GM21390 (cell line): ENCODE measurements at regions not wholly inside any gene's neighbourhood (a gene's known extent, or its start where the extent isn't known, plus 50 kb on each side); places are given as distances from the start of the nearest gene placed in this dataset.

Experiments
- ATAC-seq: cut with Tn5 transposase; IDR thresholded peaks from one replicate; pipeline ENCODE4 v1.9.1; 2021; ENCODE audit not compliant: unreplicated experiment

DNA sequence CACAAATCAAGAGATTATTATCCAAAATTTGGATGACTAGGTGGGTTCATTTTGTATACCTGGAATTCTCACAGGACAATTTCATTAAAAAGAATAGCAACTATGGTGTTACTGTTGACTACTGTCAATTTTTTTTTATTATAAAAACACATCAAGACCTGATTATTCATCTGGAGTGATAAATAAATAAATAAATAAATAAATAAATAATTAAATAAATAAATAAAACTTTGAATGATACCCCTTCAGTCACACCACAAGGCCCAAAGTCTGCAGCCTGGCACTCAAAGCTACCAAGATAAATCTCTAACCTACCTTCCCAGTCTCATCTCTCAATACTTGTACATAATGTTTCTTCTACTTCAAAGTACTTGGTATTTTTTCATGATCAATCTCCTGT, 294.0 kb upstream of the KLHL29 start:
- ATAC-seq, result no peak

DNA sequence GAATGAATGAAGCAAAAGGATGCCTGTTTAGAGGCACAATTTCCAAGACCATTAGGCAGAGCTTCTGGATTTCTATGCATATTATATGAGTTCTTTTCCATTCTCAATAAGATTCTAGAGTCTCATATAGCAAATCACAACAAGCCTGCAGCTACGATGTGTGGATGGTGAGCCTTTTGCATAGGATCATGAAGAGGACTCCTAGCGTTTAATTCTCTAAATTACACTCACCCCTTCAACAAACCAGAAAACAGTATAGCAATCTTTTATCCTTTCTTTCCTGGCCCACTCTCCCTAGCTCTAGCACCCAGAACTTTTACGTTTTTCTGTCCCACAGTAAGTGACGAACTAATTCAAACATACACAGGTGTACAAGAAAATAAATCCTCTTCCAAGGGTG, 293.1 kb upstream of the KLHL29 start:
- ATAC-seq, result no peak

- ATAC-seq, result no peak
Observed at GRCh38 chr2:23092831-23093230, 292.1 kb upstream of the KLHL29 start.

DNA sequence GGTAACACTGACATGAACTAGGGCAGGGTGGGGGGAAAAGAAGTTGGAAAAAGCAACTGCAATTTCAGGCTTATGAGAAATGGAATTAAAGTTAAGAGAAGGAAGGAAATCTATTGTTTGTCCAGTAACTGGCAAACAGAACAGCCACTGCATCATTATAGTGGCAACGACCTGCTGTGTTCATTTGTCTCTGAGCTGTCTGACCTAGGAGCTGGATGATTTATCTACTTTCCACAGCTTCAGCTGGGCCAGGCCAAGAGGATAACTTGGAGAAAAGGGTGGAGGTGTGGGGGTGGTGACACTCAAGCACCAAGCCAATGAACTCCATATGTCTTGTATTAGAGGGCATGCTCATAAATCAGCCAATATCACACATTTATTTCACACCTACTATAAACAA, 291.5 kb upstream of the KLHL29 start:
- no peak for ATAC-seq

DNA sequence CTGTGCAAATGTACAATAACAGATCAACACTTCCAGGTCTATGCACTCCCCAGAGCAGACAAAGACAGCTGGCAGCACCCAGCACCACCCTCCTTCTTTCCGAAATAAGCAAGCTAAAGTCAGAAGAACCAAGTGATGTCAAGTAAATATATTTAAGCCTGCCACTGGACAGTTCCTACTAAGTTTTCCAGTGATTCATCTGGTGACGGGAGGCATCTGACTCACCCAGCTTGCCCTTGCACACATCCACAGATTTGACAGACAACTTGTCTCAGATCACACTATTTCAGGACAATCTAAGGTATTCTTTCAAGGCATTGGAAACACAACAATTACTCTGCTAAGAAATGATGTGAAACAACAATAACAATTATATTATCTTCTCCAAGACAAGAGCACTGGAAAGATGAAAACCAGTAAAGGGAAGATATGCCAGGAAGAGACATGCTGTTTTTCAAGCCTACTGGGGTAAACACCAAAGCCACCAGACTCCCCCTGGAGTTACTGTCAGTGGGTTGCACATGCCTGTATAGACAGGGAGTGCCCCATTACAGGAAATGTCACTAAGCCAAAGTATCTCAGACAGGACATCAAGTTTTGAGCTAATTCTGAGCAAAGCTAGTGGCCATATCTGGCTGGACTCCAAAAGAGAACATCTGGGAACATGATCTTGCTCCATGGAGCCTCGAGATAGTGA, 287.9 kb upstream of the KLHL29 start:
- ATAC-seq, result no peak

GRCh38 chr2:23100406-23100805, 284.6 kb upstream of the KLHL29 start:
- no peak for ATAC-seq

- ATAC-seq, result no peak
Observed at GRCh38 chr2:23106242-23106785, 278.7 kb upstream of the KLHL29 start.

GRCh38 chr2:23107327-23107941, 277.5 kb upstream of the KLHL29 start:
- no peak for ATAC-seq

DNA sequence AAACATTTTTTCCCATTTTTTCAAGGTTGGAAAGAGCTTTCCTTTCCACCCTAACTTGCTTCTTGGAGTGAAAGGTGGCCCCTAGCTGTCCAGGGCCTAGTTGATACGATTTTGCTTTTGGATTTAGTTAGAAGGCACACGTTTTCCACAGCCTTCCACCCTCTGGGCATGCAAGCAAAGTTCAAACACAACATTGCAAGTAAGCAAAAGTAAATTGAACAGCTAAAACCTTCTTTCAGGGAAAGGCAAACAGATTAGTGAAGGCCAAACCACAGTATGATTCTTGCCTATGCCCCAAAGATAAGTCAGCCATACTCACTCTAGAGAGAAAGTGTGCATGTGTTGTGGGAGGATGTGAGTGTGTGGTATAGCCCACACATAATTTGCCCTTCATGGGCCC, 273.7 kb upstream of the KLHL29 start:
- ATAC-seq, result no peak

GRCh38 chr2:23112517-23112916, 272.5 kb upstream of the KLHL29 start:
- ATAC-seq, result no peak

DNA sequence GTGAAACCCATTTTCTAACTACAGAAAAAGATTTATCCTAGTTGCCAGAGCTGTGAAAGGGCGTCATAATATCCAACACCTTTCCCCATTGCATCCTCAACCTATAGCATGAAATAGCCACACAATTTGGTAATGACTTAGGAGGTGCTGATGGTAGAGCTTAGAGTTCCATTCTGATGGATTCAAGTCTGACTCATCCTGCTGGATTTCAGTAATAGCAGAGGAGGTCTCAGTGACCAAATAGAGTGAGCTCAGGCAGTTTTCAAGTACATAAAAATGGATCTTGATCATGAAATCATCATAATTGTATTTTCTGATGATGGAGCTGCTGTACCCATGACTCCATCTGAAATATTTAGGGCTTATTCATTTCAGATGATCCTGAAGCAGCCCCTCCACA, 270.7 kb upstream of the KLHL29 start:
- no peak for ATAC-seq

- ATAC-seq, result no peak
Observed at GRCh38 chr2:23118313-23118712, 266.7 kb upstream of the KLHL29 start.

DNA sequence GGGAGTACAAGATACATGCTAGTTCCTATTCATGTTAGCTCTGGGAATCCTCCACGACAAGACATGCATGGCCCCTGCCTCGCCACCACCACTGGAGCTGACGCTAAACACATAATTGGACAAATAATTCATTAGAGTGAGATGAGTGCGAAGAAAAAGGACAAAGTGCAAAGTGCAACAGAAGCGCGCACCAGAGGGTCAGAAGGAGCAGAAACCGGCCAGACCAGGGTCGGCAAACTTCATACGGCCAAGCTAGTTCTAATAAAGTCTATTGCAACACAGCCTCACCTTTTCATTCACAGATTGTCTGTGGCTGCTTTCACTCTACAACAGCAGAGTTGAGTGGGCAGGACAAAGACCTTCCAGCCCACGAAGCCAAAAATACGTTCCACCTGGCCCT, 266.1 kb upstream of the KLHL29 start:
- no peak for ATAC-seq

DNA sequence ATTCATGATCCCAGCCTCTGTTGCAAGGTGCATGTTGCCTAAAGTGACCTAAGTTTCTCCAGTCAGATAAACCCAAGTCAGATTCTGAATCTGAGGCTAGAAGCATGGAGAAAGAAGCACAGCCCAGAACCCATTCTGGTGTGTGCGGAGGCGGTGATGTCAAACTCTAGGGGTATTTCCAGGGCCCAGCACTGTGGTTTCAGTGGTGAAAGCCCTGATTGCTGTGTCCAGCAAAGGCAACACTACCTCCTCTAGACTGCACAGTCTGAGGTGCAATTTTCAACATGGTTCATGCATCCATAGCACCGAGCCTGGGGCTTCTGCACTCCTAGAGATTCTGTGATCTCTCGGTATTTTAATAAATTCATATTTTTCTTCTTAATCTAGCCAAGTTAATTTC, 264.8 kb upstream of the KLHL29 start:
- ATAC-seq, result no peak

GRCh38 chr2:23121968-23122648, 262.9 kb upstream of the KLHL29 start:
- no peak for ATAC-seq

GRCh38 chr2:23122681-23123215, 262.2 kb upstream of the KLHL29 start:
- ATAC-seq, result no peak

DNA sequence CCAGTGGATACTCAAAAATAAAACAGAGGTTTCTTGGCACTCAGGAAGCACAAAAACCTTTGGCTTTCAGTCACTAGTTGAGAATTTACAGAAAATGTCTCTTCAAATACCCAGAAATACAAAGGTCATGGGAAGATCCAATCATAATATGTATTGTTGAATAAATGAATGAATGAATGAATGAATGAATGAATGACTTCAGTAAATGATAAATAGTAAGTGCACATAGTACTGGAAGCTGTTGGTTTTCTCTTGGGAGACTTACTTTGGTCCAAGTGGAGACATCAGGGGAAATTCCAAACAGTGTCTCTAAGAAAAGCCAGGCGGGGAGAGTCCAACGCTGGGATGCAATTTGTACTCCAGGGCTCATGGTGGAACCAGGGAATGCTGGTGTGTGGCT, 261.3 kb upstream of the KLHL29 start:
- ATAC-seq, result no peak

DNA sequence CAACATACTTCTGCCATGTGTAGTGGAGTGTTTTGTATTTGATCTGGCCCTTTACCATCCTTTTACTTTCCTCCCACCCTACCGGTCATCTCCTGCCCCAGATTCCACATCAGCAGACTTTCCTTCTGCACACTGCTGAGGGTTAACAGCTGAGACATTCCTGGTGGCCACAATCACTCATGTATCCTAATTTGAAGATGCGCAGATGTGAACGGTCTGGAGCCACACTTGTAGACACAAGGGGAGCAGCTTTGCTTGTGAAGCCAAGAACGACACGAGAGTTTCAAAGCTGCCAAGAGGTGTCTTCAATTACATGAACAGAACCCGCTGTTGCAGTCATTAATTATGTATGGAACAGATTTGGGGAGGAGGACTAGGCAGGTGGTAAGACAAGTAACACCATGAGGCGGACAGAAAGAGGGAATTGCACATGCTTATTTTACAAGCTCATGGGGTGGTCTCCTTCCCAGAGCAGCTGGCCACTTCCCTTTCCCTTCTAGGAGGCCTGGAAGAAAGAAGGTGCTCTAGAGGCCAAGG, 260.7 kb upstream of the KLHL29 start:
- ATAC-seq, result no peak

DNA sequence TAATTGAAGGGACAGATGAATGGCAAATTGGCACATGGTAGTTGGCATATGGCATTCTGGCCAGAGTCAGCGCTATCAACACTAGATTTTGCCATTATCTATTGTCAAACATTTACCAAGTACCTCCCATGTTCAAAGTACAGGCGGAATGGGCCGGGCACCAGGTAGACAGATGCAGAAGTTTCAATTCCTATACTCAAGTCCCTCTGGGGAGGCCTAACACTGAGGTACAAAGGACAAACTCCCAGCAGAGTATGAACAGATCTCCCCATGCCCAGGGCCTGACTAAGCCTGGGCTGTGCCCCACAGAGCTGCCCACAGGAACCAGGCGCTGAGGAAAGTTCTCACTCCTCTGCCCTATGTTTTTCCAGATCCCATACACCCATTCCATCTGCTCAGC, 257.5 kb upstream of the KLHL29 start:
- no peak for ATAC-seq

DNA sequence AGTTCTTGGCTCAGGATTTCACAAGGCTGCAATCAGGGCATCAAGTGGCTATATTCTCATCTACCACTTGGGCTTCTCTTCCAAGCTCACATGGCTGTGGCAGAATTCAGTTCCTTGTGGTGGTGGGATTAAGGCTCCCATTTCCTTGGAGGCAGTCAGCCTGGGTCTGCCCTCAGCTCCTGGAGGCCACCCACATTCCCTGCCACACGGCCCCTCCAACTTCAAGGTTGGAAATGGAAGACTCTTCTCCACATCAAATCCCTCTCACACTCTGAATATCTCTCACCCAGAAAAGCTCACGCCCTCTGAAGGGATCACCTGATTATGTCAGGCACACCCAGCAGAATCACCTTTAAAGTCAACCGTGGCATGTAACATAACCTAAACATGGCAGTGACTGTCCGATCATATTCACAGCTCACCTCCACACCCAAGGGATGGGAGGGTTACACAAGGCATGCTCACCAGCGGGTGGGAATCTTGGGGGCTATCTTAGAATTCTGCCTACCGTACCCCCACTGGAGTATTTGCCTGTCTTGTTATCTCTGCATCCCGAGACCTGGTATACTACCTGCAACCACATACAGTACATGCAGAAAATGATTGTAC, 256.2 kb upstream of the KLHL29 start:
- no peak for ATAC-seq

DNA sequence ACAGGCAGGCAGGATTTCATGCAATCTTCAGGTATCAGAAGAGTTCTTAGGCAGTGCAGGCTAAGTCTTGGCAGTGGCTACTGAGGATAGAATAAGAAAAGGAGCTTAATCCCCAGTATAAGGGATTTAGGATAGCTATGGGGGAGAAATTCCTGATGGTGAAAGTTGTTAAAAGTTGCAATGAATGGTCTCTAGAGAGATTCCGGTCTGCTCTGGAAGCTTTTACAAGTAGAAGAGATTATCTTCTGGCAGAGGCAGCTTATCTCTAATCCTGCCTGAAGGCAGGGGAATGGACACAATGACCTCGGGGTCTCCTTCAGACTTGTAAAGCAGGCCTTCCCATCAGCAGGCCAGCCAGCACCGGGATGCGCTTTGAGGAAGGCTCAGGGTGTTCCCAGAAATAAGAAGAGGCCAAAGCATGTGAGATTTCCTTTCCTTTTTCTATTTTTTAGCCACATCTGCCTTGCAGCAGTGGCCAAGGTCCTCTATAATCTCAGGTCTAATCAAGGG, 253.9 kb upstream of the KLHL29 start:
- no peak for ATAC-seq
